HG03571 (cell line): ENCODE measurements at regions not wholly inside any gene's neighbourhood (a gene's known extent, or its start where the extent isn't known, plus 50 kb on each side); places are given as distances from the start of the nearest gene placed in this dataset.
"Not testable (repeated sequence)": the region's sequence is repeated elsewhere in the genome, so short reads cannot be mapped to it uniquely, and the experiment has no call there.

Experiments
- ATAC-seq: cut with Tn5 transposase; IDR thresholded peaks from one replicate; pipeline ENCODE4 v1.9.1; 2021; ENCODE audit not compliant: unreplicated experiment

GRCh38 chr4:170242471-170242870 is 152.7 kb upstream of the AADAT start:
- ATAC-seq = no peak

- no peak for ATAC-seq
Observed at GRCh38 chr4:170234800-170235199, 145.0 kb upstream of the AADAT start.

- no peak for ATAC-seq
Observed at GRCh38 chr4:170231377-170231776, 141.6 kb upstream of the AADAT start.

- no peak for ATAC-seq
Observed at GRCh38 chr4:170230242-170230641, 140.5 kb upstream of the AADAT start.

- no peak for ATAC-seq
Observed at GRCh38 chr4:170229006-170229405, 139.2 kb upstream of the AADAT start.

GRCh38 chr4:170227928-170228327 is 138.2 kb upstream of the AADAT start:
- ATAC-seq = no peak

- ATAC-seq = no peak
Observed at GRCh38 chr4:170226288-170226687, 136.5 kb upstream of the AADAT start.

GRCh38 chr4:170214731-170215130 is 125.0 kb upstream of the AADAT start:
- no peak for ATAC-seq

- no peak for ATAC-seq
Observed at GRCh38 chr4:170214101-170214500, 124.3 kb upstream of the AADAT start.

- no peak for ATAC-seq
Observed at GRCh38 chr4:170202721-170203120, 113.0 kb upstream of the AADAT start.

GRCh38 chr4:170198747-170199146 is 109.0 kb upstream of the AADAT start:
- ATAC-seq = no peak

GRCh38 chr4:170194794-170195193 is 105.0 kb upstream of the AADAT start:
- not testable (repeated sequence) for ATAC-seq

- ATAC-seq = no peak
Observed at GRCh38 chr4:170193496-170193895, 103.7 kb upstream of the AADAT start.

GRCh38 chr4:170190265-170190664 is 100.5 kb upstream of the AADAT start:
- ATAC-seq = no peak

GRCh38 chr4:170170861-170171260 is 81.1 kb upstream of the AADAT start:
- ATAC-seq = no peak

- ATAC-seq = no peak
Observed at GRCh38 chr4:170169699-170170098, 79.9 kb upstream of the AADAT start.

- no peak for ATAC-seq
Observed at GRCh38 chr4:170167678-170168077, 77.9 kb upstream of the AADAT start.

- ATAC-seq = not testable (repeated sequence)
Observed at GRCh38 chr4:170166193-170166592, 76.4 kb upstream of the AADAT start.

GRCh38 chr4:170162416-170162815 is 72.7 kb upstream of the AADAT start:
- no peak for ATAC-seq

GRCh38 chr4:170157670-170158069 is 67.9 kb upstream of the AADAT start:
- no peak for ATAC-seq

- no peak for ATAC-seq
Observed at GRCh38 chr4:170145120-170145519, 55.4 kb upstream of the AADAT start.

GRCh38 chr4:170139764-170140163 is 50.0 kb upstream of the AADAT start:
- ATAC-seq = no peak
